Keratinocyte (primary cell): ENCODE measurements at regions not wholly inside any gene's neighbourhood (a gene's known extent, or its start where the extent isn't known, plus 50 kb on each side); places are given as distances from the start of the nearest gene placed in this dataset.

ENCODE experiments used
- DNase-seq: peaks from one replicate; pipeline ENCODE4 v3.0.0-alpha.2; 2011; ENCODE audit warnings: low read depth, missing footprints, low spot score
- FAIRE-seq: peaks from 2 replicates; lab custom pipeline; 2011; peaks lifted over from hg19 to GRCh38; lab: Jason Lieb, UNC
- H2AFZ ChIP-seq: 2 replicates; pipeline ENCODE4 v1.6.0; 2012; ENCODE audit warnings: low read length, control low read depth, inconsistent platforms; ENCODE audit not compliant: control insufficient read depth
- H3K27ac ChIP-seq: 2 replicates; pipeline ENCODE4 v1.5.1; 2011; ENCODE audit warnings: low read length; ENCODE audit not compliant: control insufficient read depth, insufficient read depth
- H3K27me3 ChIP-seq: 3 replicates; pipeline ENCODE4 v1.6.0; 2011; ENCODE audit warnings: low read length; ENCODE audit not compliant: control insufficient read depth, insufficient read depth; ENCODE audit errors: extremely low read depth
- H3K36me3 ChIP-seq, 2 experiments: 2 replicates in 1 of 2; 3 replicates in 1 of 2; pipeline ENCODE4 v1.5.1; 2011; ENCODE audit warnings: low read length in 2 of 2, mild to moderate bottlenecking in 1 of 2; ENCODE audit not compliant: control insufficient read depth in 2 of 2, insufficient read depth in 2 of 2; ENCODE audit errors: extremely low read depth in 1 of 2
- H3K4me1 ChIP-seq: 3 replicates; pipeline ENCODE4 v1.5.1; 2011; ENCODE audit warnings: low read length; ENCODE audit not compliant: control insufficient read depth, insufficient read depth; ENCODE audit errors: extremely low read depth
- H3K4me2 ChIP-seq: 3 replicates; pipeline ENCODE4 v1.6.0; 2011; ENCODE audit warnings: low read depth, low read length; ENCODE audit not compliant: control insufficient read depth, insufficient read depth; ENCODE audit errors: extremely low read depth
- H3K4me3 ChIP-seq, 3 experiments: fragments of 200-600 bp in 1 of 3; sonication (generic) in 1 of 3; 2 replicates in 2 of 3; 3 replicates in 1 of 3; pipeline ENCODE4 v1.5.1; 2011 to 2016; ENCODE audit warnings: low read length in 3 of 3, mild to moderate bottlenecking in 3 of 3, control low read depth in 2 of 3, inconsistent platforms in 1 of 3, low read depth in 1 of 3, mixed read lengths in 1 of 3, mixed run types in 1 of 3, moderate library complexity in 1 of 3; ENCODE audit not compliant: control insufficient read depth in 2 of 3, insufficient read depth in 2 of 3; ENCODE audit errors: extremely low read depth in 1 of 3
- H3K79me2 ChIP-seq: 2 replicates; pipeline ENCODE4 v1.6.0; 2012; ENCODE audit warnings: low read length; ENCODE audit not compliant: control insufficient read depth, insufficient read depth
- H3K9ac ChIP-seq: 3 replicates; pipeline ENCODE4 v1.6.0; 2011; ENCODE audit warnings: low read length; ENCODE audit not compliant: control insufficient read depth, insufficient read depth; ENCODE audit errors: extremely low read depth
- H3K9me1 ChIP-seq: 3 replicates; pipeline ENCODE4 v1.6.0; 2011; ENCODE audit warnings: low read length; ENCODE audit not compliant: control insufficient read depth, insufficient read depth; ENCODE audit errors: extremely low read depth
- H3K9me3 ChIP-seq: 2 replicates; pipeline ENCODE4 v1.5.1; 2012; ENCODE audit warnings: low read depth, low read length; ENCODE audit not compliant: control insufficient read depth
- H4K20me1 ChIP-seq: 3 replicates; pipeline ENCODE4 v1.6.0; 2011; ENCODE audit warnings: low read length; ENCODE audit not compliant: control insufficient read depth, insufficient read depth; ENCODE audit errors: extremely low read depth
- CTCF ChIP-seq, 3 experiments: IDR thresholded peaks in 1 of 3; conservative IDR thresholded peaks in 1 of 3; optimal IDR thresholded peaks in 1 of 3; 2 replicates in 2 of 3; 3 replicates in 1 of 3; pipeline versions ENCODE3 to v1.5.1; 2011; ENCODE audit warnings: low read length in 3 of 3, mild to moderate bottlenecking in 3 of 3, moderate library complexity in 2 of 3, control low read depth in 1 of 3, inconsistent platforms in 1 of 3; ENCODE audit not compliant: insufficient read depth in 2 of 3; ENCODE audit errors: extremely low read depth in 1 of 3
- EZH2 ChIP-seq: IDR thresholded peaks from one replicate; pipeline ENCODE4 v1.6.1; 2012; ENCODE audit warnings: inconsistent platforms, mild to moderate bottlenecking, low read length, moderate library complexity
- dilution Hi-C: fragments of 300-500 bp; cut with MboI; formaldehyde crosslinking; loops from one replicate; pipeline ENCODE4 v1.7.0; 2020; ENCODE audit warnings: low sequenced_read_pairs; ENCODE audit not compliant: extremely low pct_ligation_motif_present

DNA sequence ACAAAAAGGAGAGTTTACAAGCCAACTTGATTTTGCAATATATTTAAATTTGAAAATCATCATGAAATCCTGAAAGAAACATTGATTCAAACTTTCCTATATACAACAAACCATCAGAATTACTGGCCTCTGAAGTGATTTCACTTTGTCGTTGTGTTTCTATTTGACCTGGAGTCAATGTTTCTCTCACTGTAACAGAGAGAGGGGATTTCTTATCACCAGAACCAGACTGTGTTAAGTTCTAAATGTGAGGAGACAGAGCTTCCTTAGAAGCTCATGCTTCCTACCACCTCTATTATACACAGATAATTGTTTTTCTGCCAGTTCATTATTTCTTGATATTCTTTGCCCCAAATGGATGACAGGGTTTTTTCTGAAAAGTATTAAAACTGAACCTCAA, 245.0 kb upstream of the RND3 start:
- H2AFZ ChIP-seq, result no peak overlapping the region
- no peak overlapping the region for H3K9ac ChIP-seq
- H3K4me2 ChIP-seq, result no peak overlapping the region
- H3K9me1 ChIP-seq, result no peaks in the 10 kb centered on the region
- DNase-seq (no peak), FAIRE-seq (no peak)
- TF ChIP-seq EZH2 (no peak), CTCF (optimal IDR thresholded peaks at IDR 0.05 in 1 of 3, IDR thresholded peaks at IDR 0.05 in 1 of 3, conservative IDR thresholded peaks at IDR 0.05 in 1 of 3; ENCODE audit: extremely low read depth in 1 of 3, insufficient read depth in 2 of 3, low read length in 3 of 3) (no peak)
- dilution Hi-C loops, result no loop called here
- H3K79me2 ChIP-seq, result no peaks in the 10 kb centered on the region
- no peaks in the 10 kb centered on the region for H3K9me3 ChIP-seq
- H3K27ac ChIP-seq, result no peak overlapping the region
- H3K36me3 ChIP-seq, result no peaks in the 10 kb centered on the region
- H3K4me1 ChIP-seq, result no peaks in the 10 kb centered on the region
- no peaks in the 10 kb centered on the region for H3K27me3 ChIP-seq
- no peaks in the 10 kb centered on the region for H4K20me1 ChIP-seq
- no peak overlapping the region for H3K4me3 ChIP-seq

DNA sequence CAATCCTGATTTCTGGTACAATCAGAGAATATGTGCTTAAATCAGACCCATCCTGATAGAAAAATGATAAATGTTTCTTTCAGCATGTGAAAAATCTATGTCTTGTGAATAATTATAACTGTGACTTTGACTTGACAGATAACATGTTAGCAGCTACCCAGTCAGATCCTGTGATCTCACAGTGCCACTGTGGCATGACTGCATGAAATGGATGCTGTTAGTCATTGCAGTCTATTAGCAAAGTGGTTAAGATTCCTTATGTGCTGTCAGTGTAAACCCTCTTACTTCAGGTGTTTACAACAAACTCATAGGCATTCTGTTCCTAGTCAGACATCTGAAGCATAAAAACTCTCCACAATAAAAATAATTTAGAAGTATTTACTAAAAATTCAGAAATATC, 244.6 kb upstream of the RND3 start:
- Histone ChIP-seq H3K4me2 (no peak overlapping the region), H3K27me3 (no peaks in the 10 kb centered on the region), H4K20me1 (no peaks in the 10 kb centered on the region), H3K9me3 (no peaks in the 10 kb centered on the region), H3K4me3 (no peak overlapping the region), H3K36me3 (no peaks in the 10 kb centered on the region), H3K79me2 (no peaks in the 10 kb centered on the region), H3K9ac (no peak overlapping the region), H3K27ac (no peak overlapping the region), H2AFZ (no peak overlapping the region), H3K4me1 (no peaks in the 10 kb centered on the region), H3K9me1 (no peaks in the 10 kb centered on the region)
- FAIRE-seq (no peak), DNase-seq (no peak)
- dilution Hi-C loops, result no loop called here
- TF ChIP-seq CTCF (optimal IDR thresholded peaks at IDR 0.05 in 1 of 3, IDR thresholded peaks at IDR 0.05 in 1 of 3, conservative IDR thresholded peaks at IDR 0.05 in 1 of 3; ENCODE audit: extremely low read depth in 1 of 3, insufficient read depth in 2 of 3, low read length in 3 of 3) (no peak), EZH2 (no peak)
